HG03139 (cell line): ENCODE measurements at regions not wholly inside any gene's neighbourhood (a gene's known extent, or its start where the extent isn't known, plus 50 kb on each side); places are given as distances from the start of the nearest gene placed in this dataset.
"Not testable (repeated sequence)": the region's sequence is repeated elsewhere in the genome, so short reads cannot be mapped to it uniquely, and the experiment has no call there.

Experiments
- ATAC-seq: cut with Tn5 transposase; IDR thresholded peaks from one replicate; pipeline ENCODE4 v1.9.1; 2021; ENCODE audit not compliant: unreplicated experiment

DNA sequence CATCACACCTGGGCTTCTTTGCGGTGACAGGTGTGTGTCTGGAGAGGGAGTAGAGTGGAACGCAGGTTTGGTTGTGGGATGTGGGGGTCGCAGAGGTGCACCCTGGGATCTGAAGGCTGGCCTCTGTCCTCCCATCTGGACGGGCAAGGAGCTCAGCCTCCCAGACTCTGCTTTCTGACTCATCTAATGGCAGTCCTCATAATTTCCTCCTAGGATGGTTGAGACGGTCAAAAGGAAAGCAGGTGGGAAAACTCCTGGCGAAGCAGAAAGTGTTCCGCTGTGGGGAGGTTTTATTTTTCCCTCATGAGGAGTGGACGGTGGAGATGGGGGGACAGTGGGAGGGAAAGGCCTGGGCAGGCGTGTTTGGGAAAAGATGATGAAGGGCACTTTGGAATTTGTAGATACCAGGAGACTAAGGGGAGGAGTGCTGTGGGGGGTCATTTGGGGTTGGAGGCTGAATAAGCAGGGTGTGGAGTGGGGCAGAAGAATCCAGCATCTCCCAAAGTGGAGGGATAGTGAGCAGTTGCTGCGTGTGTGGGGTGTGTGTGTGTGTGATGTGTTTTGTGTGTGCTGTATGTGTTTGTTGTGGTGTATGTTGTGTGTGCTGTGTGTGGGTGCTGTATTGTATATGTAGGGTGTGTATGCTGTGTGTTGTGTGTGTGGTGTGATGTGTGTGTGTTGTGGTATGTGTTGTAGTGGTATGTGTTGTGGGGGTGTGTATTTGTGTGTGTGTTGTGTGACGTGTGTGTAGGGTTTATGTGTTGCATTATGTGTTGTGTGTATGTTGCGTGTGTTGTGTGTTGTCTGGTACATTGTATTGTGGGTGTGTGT is 97.2 kb upstream of the PODXL start:
- no peak for ATAC-seq

DNA sequence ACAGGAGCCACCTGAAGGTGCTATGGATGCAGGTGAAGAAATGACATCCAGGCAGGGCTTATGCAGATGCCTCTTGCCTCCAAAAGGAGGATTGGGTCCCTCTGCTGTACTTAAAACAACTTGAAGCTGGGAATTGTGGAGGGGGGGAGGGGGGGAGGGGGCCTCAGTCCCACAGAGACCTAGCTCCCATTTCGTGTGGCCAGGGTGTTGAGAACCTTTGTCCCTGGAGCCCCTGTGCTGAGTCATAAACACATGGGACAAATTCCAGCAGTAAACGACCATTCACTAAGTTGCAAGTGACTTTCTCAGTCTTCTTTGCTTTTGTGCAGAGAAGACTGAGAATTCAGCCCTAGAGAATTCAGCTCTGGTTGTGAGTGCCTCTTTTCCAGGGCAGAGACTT is 96.5 kb upstream of the PODXL start:
- ATAC-seq = no peak

DNA sequence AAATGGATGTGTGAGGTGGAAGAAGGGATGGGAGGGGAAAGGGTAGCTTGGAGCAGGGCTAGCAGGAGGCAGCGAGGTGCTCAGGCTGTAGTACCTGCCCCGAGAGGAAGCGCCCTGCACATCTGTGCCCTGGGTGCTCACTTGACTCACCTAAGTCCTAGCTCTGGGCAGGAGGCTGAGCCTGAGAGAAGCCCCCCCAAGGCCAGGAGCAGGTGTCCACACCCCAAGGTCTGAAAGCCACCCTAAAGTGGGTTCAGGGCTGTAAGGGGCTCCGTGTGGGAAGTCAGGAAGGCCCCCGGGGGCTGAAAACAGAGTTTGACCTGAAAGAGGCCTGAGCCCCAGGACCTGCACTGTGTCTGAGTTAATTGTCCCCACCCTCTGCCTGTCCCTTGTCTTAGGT is 95.8 kb upstream of the PODXL start:
- no peak for ATAC-seq

DNA sequence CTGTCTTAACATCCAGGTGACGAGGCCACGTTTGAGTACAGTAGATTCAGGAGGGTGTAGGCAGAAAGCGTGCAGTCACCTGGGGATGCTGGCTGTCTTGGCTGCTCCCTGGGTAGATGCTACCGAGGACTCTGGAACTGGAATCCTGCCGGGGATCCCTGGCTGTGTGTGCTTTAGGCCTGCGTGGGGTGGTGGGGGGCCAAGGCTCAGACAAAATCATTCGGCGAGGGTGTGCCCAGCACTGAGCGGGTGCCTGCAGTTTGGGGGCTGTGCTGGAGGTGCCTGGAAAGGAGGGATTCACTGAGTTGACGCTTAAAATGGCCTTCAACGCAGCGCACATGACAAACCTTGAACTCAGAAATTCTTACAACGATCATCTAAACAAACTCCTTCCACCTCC is 93.5 kb upstream of the PODXL start:
- ATAC-seq = no peak

DNA sequence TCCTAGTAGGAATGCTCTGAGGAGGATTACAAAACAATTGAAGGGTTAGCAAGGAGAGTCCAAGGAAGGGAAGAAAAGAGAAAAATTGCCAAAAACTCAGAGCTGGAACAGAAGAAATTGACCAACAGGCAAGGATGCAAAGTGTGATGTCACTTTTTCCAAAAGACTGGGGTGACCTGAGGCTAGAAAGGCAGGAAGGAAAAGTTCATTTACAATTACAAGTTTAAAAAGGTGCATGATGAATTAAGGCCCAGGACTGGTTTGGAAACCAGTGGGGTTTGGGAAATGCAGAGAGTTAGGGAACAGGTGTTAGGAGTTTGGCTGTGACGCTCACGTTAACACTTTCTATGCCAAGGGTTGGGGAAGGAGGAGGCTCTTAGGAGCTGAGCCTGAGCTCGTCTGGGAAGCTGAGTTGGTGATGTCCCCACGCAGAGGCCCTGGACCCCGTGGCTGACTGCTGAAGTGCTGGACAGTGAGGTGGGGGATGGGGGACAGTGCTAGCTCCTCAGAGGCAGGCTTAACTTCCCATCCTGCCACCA is 92.6 kb upstream of the PODXL start:
- ATAC-seq = no peak

DNA sequence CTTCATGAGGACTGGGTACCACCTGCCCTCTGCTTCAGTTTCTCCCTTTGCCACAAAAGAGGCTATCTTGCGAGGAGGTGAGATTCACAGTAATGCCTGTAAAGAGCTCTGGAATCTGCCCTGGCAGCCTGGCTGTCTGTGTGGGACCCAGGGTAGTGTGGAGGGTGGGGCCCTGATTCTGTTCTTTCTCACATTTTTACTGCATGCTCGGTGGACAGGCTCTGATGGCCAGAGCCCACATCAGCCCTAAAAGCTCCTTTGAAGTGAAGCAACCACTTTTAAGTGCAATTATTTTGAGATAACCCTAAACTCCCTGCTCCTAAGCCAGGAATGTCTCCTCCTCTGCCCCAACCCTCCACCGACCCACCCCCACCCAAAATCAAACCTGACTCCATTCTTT is 92.1 kb upstream of the PODXL start:
- no peak for ATAC-seq

DNA sequence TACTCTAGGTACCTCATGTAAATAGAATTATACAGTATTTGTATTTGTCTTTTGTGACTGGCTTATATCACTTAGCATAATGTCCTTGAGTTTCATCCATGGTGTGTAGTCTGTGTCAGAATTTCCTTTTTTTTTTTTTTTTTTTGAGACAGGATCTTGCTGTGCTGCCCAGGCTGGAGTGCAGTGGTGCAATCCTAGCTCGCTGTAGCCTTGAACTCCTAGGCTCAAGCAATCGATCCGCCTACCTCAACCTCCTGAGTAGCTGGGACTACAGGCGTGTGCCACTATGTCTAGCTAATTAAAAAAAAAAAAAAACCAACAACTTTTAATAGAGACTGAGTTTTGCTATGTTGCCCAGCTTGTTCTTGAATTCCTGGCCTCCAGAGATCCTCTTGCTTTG is 89.8 kb upstream of the PODXL start:
- ATAC-seq = no peak

DNA sequence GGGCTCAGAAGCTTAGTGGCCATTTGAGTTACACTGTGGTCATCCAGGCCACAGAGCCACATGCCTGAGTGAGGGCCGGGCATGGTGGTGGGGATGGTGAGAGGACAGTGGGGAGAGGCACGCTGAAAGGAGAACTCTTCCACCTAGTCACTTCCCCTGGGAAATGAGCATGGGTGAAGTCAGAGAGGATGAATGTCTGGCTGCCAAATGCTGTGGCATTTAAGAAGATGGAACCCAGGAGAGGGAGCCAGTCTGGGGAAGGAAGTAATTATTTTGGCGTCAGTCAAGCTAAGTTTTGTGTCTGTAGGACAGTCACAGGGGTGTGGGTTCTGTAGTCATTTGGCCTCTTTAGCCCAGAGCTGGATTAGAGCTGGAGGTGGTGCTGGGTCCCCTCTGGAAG is 86.0 kb upstream of the PODXL start:
- ATAC-seq = no peak

DNA sequence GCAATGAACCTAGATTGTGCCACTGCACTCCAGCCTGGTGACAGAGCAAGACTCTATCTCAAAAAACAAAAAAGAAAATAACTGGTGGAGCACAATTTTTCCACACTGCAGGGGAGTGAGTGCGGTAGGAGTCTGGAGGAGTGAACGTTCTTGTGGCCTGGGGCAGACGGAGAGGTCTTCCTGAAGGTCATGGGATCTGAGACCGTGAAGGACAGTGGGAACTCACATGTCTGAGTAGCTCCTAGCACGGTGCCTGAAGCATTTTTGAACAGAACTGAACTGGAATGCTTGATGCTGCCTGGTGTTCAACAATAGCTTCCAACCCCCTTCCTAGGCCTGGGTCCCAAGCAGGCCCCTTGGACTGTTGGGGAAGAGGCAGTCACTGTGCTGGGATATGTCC is 84.3 kb upstream of the PODXL start:
- no peak for ATAC-seq

DNA sequence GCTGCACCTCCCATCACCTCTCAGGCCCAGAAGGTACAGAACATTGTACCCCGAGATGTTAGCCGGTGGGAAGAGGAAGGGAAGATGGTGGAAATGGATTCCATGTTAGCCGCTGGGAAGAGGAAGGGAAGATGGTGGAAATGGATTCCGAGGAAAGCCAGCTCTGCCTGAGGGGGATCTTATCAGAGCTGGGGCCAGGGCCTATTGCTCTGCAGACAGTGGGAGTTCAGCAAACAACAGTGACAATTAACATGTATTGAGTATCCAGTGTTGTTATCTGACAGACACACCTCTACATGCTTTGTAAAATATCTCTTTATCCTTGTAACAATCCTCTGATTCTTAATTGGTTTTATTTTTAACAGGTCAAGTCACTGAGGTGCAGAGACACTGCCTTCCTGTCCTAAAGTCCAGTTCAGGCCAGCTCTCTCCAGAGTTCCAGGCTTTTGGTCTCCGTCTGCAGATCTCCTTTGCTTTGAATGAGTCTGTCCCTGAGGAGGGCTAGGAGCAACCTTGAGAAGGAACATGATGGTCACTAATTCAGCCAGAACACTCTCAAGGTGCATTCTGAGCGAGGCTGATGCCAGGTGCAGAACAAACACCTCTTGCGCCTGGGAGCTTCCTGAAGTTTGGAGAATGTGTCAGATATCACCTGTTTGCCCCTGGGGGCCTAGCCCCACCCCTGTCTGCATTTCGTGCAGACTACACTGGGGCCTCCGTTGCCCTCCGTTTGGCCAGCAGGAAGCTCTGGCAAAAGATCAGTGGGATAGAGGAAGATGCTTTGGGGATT is 82.4 kb upstream of the PODXL start:
- ATAC-seq = no peak

DNA sequence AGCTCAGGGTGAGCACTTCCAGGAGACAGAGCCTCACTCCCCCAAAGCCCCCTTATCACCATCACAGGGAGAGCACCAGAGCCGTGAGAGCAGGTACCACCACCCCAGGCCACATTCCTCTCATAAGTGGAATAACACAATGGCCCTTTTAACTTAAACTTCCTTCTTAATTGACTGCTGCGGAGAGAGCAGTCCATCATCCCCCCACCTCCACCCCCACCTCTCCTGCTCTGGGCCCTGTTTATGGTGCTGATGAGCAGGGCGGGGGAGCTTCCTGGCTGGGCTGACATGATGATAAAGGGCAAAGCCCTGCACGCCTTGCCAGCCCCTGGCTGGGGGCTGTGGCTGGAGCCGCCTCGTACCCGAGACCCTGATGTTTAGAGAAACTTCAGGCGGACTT is 81.4 kb upstream of the PODXL start:
- ATAC-seq = no peak

DNA sequence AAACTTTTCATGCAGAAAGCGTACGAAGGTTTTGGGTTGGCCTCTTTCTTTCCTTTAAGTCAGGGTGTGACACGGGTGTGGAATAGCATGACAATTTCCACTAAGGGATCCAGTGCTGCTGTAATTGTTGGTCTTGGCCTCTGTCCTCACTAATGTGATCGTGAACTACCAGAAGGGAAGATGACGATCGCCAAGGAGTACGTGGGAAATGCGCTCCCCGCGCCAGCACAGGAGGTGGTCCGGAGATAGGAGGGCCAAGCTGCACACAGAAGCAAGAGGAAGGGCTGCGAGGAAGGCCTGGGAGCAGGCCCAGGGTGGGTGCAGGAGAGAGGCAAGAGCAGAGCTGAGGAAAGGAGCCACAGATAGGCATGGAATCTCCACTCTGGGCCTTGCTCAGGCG is 79.7 kb upstream of the PODXL start:
- no peak for ATAC-seq

DNA sequence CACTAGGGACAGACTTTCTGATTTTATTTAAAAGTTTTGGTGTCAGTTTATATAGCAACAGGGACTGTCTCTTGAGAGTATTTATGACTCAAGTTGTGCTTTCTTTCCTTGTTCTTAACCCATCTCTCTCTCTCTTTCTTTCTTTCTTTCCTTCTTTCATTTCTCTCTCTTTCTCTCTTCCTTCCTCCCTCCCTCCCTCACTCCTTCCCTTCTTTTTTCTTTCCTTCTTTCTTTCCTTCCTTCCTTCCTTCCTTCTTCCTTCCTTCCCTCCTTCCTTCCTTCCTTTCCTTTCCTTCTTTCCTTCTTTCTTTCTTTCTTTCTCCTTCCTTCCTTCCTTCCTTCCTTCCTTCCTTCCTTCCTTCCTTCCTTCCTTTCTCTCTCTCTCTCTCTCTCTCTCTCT is 77.8 kb upstream of the PODXL start:
- not testable (repeated sequence) for ATAC-seq

DNA sequence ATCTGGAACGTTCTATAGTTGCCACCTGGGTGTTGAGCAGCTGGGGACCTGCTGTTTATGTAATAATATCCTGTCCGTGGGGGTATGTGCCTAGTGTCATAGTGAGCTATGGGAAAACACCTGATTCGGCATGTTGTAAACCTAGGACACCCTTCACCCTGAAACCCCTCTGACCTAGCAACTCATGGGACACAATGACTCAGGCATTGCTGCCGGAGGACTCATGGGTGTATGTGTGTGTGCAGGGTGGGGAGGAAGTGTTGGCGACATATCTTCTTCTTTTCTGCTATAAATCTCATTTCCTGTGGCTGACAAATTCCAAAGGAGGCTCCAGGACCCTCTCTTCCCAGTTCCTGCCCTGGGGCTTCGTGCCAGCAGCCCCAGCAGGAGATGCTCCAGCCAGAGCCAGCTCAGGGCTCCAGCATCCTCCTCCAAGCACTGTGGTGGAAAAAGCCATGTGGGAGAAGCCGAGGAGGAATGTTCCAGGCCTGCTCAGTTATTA is 77.0 kb upstream of the PODXL start:
- ATAC-seq = no peak

DNA sequence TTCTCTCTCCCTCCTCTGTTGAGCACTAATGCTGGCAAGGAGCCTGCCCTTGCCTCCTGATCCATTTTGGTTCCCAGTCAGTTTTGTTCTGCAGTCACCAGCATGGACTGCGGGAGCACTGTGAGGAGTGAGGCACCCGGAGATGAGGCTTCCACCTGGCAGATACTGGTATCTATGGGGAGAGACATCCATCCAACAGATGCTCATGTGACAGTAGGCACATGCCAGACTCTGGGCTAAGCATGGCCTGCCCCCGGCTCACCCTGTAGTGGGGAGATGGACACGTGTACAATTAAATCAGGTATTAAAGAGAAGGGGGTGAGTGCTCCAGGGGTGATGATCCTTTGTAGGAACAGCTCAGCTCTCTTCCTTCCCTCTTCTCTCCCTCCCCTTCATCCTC is 74.0 kb upstream of the PODXL start:
- no peak for ATAC-seq

DNA sequence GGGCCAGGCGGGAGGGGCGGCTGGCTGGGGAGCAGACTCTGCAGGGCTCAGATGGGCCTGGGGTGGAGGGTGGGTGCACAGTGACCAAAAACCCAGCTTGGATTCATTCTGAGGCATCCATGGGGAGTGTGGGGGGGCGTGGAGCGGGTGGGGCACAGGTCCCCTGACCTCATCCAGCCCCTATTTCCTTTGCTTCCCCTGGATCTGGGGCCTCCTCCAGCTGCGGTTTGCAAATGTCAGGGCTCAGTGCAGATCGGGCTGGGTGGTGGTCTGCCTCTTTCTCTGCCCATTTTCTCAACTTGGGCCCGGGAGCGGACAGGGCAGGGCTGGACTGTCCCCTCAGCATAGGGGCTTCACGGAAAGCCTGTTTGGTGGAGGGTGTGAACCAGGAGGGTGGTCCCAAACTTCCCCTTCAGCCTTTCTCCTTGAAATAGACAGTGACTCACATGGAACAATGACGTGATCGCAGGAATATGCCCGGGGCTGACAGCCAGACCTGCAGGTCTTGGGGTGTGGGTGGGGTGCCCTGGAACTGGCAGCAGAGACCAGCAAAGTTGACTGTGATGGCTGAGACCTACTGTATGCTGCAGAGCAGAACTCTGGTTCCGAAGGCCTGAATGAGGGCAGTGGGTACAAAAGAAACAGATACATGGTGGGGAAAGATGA is 72.9 kb upstream of the PODXL start:
- ATAC-seq = no peak

DNA sequence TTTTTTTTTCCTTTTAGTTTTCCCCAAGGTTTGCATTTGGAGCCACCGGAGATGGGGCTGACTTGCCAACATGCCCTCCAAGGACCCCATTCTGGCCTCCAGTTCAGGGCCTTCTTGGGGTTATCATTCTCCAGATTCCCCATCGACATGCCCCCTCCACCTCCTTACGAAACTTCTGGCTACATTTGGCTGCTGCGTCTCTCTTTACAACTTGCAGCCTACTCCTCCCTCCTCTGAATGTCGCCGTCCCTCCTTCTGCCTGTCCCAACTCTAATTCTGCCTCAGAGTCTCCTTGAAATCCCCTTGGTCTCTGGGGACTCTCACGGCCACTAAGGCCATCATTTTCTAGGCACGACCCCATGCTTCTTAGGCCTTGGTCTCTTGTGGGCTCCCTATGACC is 72.2 kb upstream of the PODXL start:
- ATAC-seq = no peak

DNA sequence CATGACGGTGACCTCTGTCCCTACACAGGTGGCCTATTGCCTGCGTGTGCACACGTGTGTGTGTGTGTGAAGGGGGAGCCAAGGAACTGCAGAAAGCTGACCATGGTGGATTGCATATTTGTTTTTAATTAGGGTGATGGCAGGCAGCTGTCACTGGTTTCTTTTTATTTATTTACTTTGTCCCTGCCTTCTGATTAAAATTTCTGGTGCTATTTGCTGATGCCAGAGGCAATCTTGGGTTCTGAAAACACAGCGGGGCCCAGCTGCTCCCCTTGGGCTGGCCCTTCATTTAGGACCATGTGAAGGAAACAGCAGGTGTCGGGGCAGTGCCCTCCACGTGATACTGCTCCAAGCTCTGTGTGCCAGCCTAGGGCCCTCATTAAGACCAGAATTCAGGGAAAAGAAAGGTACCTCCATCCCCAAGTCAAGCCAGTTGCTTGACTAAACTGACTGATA is 71.3 kb upstream of the PODXL start:
- no peak for ATAC-seq

DNA sequence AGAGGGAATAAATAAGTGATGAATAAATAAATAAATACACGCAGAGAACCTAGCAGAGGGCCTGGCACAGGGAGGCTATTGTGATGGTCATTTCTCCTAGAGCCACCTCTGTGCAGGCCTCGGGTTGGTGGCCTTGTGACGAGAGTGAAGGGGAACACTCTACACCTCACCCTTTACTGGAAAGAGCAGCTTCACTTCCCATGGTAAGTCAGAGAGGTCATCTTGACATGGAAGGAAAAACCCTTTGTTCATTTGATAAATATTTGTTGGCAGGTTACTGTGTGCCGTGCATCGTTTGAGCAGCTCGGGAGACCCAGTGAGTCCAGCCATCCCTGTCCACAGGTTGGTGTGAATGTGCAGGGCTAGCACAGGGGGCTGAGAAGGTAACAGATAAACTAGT is 70.2 kb upstream of the PODXL start:
- ATAC-seq = no peak

DNA sequence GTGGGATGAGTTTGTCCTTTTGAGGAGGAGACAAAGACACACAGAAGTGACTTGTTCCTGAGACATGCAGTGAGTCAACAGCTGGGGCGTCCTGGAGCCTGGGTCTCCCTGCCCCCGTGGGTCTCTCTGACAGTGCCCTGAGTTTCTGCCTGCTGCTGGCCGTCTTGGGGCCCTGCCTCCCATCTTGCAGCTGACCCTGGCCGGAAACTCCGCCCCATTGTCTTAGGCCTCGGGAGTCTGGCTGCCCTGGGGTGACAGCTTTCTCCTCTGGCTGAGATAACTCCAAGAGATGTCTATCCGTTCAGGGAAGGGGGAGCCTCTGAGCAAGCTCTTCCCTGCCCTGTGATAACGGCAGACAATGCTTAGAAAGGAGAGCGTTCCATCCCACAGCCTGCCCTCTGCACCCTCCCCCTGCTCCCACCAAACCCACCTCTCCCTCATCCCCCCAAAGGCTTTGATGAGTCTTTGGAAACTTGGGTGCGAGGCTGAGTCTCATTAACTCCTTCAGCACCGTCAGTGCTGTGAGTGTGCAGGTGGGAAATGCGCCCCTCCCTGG is 69.5 kb upstream of the PODXL start:
- no peak for ATAC-seq

DNA sequence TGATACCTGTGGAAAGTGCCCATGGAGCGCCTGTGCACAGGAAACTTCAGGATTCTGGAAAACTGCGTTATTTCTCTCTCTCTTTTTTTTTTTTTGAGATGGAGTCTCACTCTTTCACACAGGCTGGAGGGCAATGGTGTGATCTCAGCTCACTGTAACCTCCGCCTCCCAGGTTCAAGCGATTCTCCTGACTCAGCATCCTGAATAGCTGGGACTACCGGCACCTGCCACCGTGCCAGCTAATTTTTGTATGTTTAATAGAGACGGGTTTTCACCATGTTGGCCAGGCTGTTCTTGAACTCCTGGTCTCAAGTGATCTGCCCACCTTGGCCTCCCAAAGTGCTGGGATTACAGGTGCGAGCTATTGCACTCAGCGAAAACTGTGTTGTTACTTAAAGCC is 68.9 kb upstream of the PODXL start:
- not testable (repeated sequence) for ATAC-seq
